ENCODE measurements at regions not wholly inside any gene's neighbourhood (a gene's known extent, or its start where the extent isn't known, plus 50 kb on each side); places are given as distances from the start of the nearest gene placed in this dataset.

- ChIA-PET POLR2A (no interaction called here), CTCF (interaction anchor here (1.0 kb wide), 1 partner anchor 167 kb away, joined by 4 read pairs; no protein-coding TSS in a partner anchor), RAD21 (ENCODE audit: unreplicated experiment) (no interaction called here), SMC1A (ENCODE audit: uncharacterized antibody, unreplicated experiment) (no interaction called here)
- no peak overlapping the region for H3K27ac ChIP-seq (ENCODE audit: control insufficient read depth, insufficient read depth)
- H4K20me1 ChIP-seq (ENCODE audit: control insufficient read depth, insufficient read depth): no peaks in the 10 kb centered on the region
- H3K4me1 ChIP-seq (ENCODE audit: control insufficient read depth, insufficient read depth, low read length): no peaks in the 10 kb centered on the region
- no peaks in the 10 kb centered on the region for H3K79me2 ChIP-seq (ENCODE audit: control insufficient read depth, insufficient read depth, low read length)
- BruUV-seq (replicated peaks): no TSS peak
- no peak overlapping the region for H2AFZ ChIP-seq (ENCODE audit: control insufficient read depth, low read depth, low read length)
- in situ Hi-C loops (cut with MboI): no loop called here
- no peaks in the 10 kb centered on the region for H3K27me3 ChIP-seq (replicated peaks in 1 of 2; ENCODE audit: control insufficient read depth in 2 of 2, insufficient read depth in 2 of 2, low read length in 1 of 2)
- H3K4me3 ChIP-seq: no peak overlapping the region
- no peak for DNase-seq (ENCODE audit: low read depth, low spot score)
- no peak overlapping the region for H3K9ac ChIP-seq (ENCODE audit: control insufficient read depth, insufficient read depth, low read length)
- ATAC-seq: no peak
- H3K36me3 ChIP-seq (ENCODE audit: control insufficient read depth in 2 of 2, insufficient read depth in 2 of 2, low read length in 1 of 2): no peaks in the 10 kb centered on the region
- intact Hi-C loops (cut with micrococcal nuclease; ENCODE audit: unreplicated experiment): no loop called here
- H3K4me2 ChIP-seq (ENCODE audit: control insufficient read depth, insufficient read depth): no peak overlapping the region
- no peak for FAIRE-seq
- H3K9me3 ChIP-seq (replicated peaks; ENCODE audit: control insufficient read depth, insufficient read depth, low read length): no peaks in the 10 kb centered on the region
- TF ChIP-seq CBX3 (IDR thresholded peaks at IDR 0.05; ENCODE audit: borderline replicate concordance, low read depth): no peak
- no peak for TF ChIP-seq ZBTB33 (IDR thresholded peaks at IDR 0.05)
- no peak for TF ChIP-seq ZNF687 (IDR thresholded peaks at IDR 0.05)
- no peak for TF ChIP-seq POLR2A (IDR thresholded peaks at IDR 0.05; ENCODE audit: low read depth, low read length)
- TF ChIP-seq ZNF622 (IDR thresholded peaks at IDR 0.05): no peak
- no peak for TF ChIP-seq SMAD5 (IDR thresholded peaks at IDR 0.05; ENCODE audit: low read depth)
- TF ChIP-seq CHD2 (IDR thresholded peaks at IDR 0.05; ENCODE audit: borderline replicate concordance, low read depth, low read length): no peak
- no peak for TF ChIP-seq ETV6 (conservative IDR thresholded peaks at IDR 0.05 in 1 of 2, IDR thresholded peaks at IDR 0.05 in 1 of 2; ENCODE audit: borderline replicate concordance in 1 of 2, low read depth in 1 of 2)
- TF ChIP-seq CUX1 (IDR thresholded peaks at IDR 0.05; ENCODE audit: insufficient replicate concordance, low read depth, low read length): no peak
- no peak for TF ChIP-seq NFXL1 (IDR thresholded peaks at IDR 0.05; ENCODE audit: borderline replicate concordance)
- TF ChIP-seq HDAC6 (IDR thresholded peaks at IDR 0.05; ENCODE audit: unreplicated experiment): no peak
- no peak for TF ChIP-seq SKIL (IDR thresholded peaks at IDR 0.05; ENCODE audit: low read depth, poor library complexity, severe bottlenecking)
- TF ChIP-seq DPF2 (IDR thresholded peaks at IDR 0.05): no peak
Observed at GRCh38 chr3:99365396-99365795, 273.0 kb upstream of the COL8A1 start.
